ENCODE measurements at regions not wholly inside any gene's neighbourhood (a gene's known extent, or its start where the extent isn't known, plus 50 kb on each side); places are given as distances from the start of the nearest gene placed in this dataset.

DNA sequence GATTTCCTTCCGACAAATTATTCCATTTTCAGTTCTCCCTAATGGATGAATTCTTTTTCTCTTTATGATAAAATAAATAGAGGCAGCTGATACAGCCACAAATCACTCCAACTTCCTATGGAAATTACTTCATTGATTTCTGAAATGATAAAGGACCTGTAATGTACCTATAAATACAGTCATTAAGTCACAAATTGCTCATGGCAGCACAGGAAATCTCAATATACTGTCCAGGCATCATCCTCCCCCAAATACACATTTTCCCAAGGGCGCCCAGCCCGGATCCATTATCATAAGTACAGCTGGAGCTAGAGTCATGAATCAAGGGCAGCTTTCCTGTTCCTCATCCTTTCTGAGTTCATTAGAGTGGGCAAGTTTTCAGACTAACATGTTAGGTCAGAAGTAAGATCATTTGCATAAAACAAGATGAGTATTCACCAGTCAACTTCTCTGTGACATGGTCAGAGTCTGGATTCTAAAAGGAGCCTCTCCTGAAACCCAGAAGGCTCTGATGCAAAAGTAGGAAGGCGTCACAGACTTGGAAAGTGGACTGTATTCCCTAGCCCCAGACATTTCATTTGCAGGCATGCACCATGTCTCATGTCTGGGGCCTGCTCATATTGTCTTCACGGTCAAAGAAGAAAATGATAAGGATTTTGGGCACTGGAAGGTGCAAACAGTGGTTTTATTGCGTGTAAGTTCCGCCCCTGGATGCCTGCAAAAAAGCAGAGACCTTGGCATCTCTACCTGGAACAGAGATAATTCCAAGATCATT is 383.2 kb downstream of the PLK2 start:
- CTCF ChIA-PET, result no interaction called here

DNA sequence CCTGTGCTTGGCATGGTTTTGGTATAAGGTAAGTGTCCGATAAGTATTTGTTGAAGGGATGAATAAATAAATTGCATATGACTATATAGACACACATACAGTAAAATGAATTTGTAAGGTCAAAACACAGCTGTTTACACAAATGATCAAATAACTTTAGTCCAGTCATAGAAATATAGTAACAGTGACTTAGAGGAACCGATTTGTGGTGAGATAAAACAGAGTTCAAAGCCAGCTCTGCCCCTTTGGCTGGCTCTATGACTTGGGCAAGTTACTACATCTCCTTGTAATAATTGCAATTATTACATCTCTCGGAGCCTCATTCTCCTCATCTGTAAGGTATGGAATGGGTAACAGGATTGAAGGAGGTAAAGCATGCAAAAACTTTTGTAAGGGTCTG is 384.0 kb downstream of the PLK2 start:
- CTCF ChIA-PET, result no interaction called here
- POLR2A ChIA-PET, result no interaction called here
- DNase-seq, result no peak
- no peak overlapping the region for H2AFZ ChIP-seq (ENCODE audit: low read depth)
- no peaks in the 10 kb centered on the region for H3K9me2 ChIP-seq
- H3K4me1 ChIP-seq (ENCODE audit: control insufficient read depth in 1 of 2, insufficient read depth in 2 of 2, low read depth in 1 of 2, low read length in 1 of 2), result peaks cover 3 to 11% of the 10 kb centered on the region in 2 experiments; a peak in 3 of 4 replicates
- no peaks in the 10 kb centered on the region for H3F3A ChIP-seq (replicated peaks; ENCODE audit: insufficient read depth)
- no peak overlapping the region for H3K4me3 ChIP-seq (ENCODE audit: low read depth in 2 of 2, low read length in 1 of 2)
- no peak overlapping the region; a peak in 1 of 4 replicates for H3K27ac ChIP-seq (ENCODE audit: low read depth in 2 of 2, low read length in 1 of 2)
- no peak overlapping the region for H3K9ac ChIP-seq
- H3K27me3 ChIP-seq (ENCODE audit: insufficient read depth), result no peaks in the 10 kb centered on the region
- H4K20me1 ChIP-seq (ENCODE audit: insufficient read depth), result no peaks in the 10 kb centered on the region
- WGBS (ENCODE audit: low lambda C conversion rate), result 68% methylated on average over 3 of the region's 3 CpGs
- H3K4me2 ChIP-seq, result no peak overlapping the region
- no peaks in the 10 kb centered on the region for H3K36me3 ChIP-seq (replicated peaks in 1 of 2; ENCODE audit: control insufficient read depth in 1 of 2, insufficient read depth in 2 of 2, low read length in 1 of 2)
- no peaks in the 10 kb centered on the region for H3K9me3 ChIP-seq
- no peaks in the 10 kb centered on the region for H3K79me2 ChIP-seq (ENCODE audit: insufficient read depth)
- no peak for TF ChIP-seq RXRA (IDR thresholded peaks at IDR 0.05; ENCODE audit: borderline replicate concordance, low read depth)
- TF ChIP-seq, protein P1, sequence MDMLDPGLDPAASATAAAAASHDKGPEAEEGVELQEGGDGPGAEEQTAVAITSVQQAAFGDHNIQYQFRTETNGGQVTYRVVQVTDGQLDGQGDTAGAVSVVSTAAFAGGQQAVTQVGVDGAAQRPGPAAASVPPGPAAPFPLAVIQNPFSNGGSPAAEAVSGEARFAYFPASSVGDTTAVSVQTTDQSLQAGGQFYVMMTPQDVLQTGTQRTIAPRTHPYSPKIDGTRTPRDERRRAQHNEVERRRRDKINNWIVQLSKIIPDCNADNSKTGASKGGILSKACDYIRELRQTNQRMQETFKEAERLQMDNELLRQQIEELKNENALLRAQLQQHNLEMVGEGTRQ (IDR thresholded peaks at IDR 0.05; ENCODE audit: borderline replicate concordance, low read depth, low read length), result no peak
- TF ChIP-seq, protein P2, sequence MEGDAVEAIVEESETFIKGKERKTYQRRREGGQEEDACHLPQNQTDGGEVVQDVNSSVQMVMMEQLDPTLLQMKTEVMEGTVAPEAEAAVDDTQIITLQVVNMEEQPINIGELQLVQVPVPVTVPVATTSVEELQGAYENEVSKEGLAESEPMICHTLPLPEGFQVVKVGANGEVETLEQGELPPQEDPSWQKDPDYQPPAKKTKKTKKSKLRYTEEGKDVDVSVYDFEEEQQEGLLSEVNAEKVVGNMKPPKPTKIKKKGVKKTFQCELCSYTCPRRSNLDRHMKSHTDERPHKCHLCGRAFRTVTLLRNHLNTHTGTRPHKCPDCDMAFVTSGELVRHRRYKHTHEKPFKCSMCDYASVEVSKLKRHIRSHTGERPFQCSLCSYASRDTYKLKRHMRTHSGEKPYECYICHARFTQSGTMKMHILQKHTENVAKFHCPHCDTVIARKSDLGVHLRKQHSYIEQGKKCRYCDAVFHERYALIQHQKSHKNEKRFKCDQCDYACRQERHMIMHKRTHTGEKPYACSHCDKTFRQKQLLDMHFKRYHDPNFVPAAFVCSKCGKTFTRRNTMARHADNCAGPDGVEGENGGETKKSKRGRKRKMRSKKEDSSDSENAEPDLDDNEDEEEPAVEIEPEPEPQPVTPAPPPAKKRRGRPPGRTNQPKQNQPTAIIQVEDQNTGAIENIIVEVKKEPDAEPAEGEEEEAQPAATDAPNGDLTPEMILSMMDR (IDR thresholded peaks at IDR 0.05), result no peak
- no peak for TF ChIP-seq EZH2phosphoT487 (IDR thresholded peaks at IDR 0.05; ENCODE audit: borderline replicate concordance, low read depth)
- TF ChIP-seq, protein P3, sequence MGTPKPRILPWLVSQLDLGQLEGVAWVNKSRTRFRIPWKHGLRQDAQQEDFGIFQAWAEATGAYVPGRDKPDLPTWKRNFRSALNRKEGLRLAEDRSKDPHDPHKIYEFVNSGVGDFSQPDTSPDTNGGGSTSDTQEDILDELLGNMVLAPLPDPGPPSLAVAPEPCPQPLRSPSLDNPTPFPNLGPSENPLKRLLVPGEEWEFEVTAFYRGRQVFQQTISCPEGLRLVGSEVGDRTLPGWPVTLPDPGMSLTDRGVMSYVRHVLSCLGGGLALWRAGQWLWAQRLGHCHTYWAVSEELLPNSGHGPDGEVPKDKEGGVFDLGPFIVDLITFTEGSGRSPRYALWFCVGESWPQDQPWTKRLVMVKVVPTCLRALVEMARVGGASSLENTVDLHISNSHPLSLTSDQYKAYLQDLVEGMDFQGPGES (IDR thresholded peaks at IDR 0.05; ENCODE audit: low read depth, low read length), result no peak
- TF ChIP-seq YY1 (IDR thresholded peaks at IDR 0.05; ENCODE audit: low read depth), result no peak
- TF ChIP-seq SMC3 (IDR thresholded peaks at IDR 0.05; ENCODE audit: low read depth, low read length), result no peak
- TF ChIP-seq, protein P4, sequence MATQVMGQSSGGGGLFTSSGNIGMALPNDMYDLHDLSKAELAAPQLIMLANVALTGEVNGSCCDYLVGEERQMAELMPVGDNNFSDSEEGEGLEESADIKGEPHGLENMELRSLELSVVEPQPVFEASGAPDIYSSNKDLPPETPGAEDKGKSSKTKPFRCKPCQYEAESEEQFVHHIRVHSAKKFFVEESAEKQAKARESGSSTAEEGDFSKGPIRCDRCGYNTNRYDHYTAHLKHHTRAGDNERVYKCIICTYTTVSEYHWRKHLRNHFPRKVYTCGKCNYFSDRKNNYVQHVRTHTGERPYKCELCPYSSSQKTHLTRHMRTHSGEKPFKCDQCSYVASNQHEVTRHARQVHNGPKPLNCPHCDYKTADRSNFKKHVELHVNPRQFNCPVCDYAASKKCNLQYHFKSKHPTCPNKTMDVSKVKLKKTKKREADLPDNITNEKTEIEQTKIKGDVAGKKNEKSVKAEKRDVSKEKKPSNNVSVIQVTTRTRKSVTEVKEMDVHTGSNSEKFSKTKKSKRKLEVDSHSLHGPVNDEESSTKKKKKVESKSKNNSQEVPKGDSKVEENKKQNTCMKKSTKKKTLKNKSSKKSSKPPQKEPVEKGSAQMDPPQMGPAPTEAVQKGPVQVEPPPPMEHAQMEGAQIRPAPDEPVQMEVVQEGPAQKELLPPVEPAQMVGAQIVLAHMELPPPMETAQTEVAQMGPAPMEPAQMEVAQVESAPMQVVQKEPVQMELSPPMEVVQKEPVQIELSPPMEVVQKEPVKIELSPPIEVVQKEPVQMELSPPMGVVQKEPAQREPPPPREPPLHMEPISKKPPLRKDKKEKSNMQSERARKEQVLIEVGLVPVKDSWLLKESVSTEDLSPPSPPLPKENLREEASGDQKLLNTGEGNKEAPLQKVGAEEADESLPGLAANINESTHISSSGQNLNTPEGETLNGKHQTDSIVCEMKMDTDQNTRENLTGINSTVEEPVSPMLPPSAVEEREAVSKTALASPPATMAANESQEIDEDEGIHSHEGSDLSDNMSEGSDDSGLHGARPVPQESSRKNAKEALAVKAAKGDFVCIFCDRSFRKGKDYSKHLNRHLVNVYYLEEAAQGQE (IDR thresholded peaks at IDR 0.05; ENCODE audit: low read depth, low read length), result no peak
- TF ChIP-seq NRF1 (IDR thresholded peaks at IDR 0.05; ENCODE audit: low read depth, low read length), result no peak
- TF ChIP-seq TAF1 (IDR thresholded peaks at IDR 0.05; ENCODE audit: borderline replicate concordance, low read depth, low read length), result no peak
- TF ChIP-seq, protein P5, sequence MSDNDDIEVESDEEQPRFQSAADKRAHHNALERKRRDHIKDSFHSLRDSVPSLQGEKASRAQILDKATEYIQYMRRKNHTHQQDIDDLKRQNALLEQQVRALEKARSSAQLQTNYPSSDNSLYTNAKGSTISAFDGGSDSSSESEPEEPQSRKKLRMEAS (IDR thresholded peaks at IDR 0.05; ENCODE audit: low read depth), result no peak

More for the DNA sequence above, 383.2 kb downstream of the PLK2 start:
- peak; percentile 38 for DNase-seq
- Histone ChIP-seq H3K9me3 (no peaks in the 10 kb centered on the region), H3K27ac (ENCODE audit: low read depth in 2 of 2, low read length in 1 of 2) (peak overlapping the region in 1 of 2 experiments; percentile 22; a peak in 1 of 4 replicates), H3K4me2 (no peak overlapping the region), H2AFZ (ENCODE audit: low read depth) (peak overlapping the region; percentile 5; the same call in 1 of the 2 replicates), H4K20me1 (ENCODE audit: insufficient read depth) (no peaks in the 10 kb centered on the region), H3K9ac (no peak overlapping the region), H3K27me3 (ENCODE audit: insufficient read depth) (no peaks in the 10 kb centered on the region), H3K36me3 (replicated peaks in 1 of 2; ENCODE audit: control insufficient read depth in 1 of 2, insufficient read depth in 2 of 2, low read length in 1 of 2) (no peaks in the 10 kb centered on the region), H3K9me2 (no peaks in the 10 kb centered on the region), H3K79me2 (ENCODE audit: insufficient read depth) (no peaks in the 10 kb centered on the region), H3K4me3 (ENCODE audit: low read depth in 2 of 2, low read length in 1 of 2) (no peak overlapping the region), H3K4me1 (ENCODE audit: control insufficient read depth in 1 of 2, insufficient read depth in 2 of 2, low read depth in 1 of 2, low read length in 1 of 2) (peaks cover 3 to 11% of the 10 kb centered on the region in 2 experiments; a peak in 3 of 4 replicates), H3F3A (replicated peaks; ENCODE audit: insufficient read depth) (no peaks in the 10 kb centered on the region)
- WGBS (ENCODE audit: low lambda C conversion rate), result 65% methylated on average over 7 of the region's 7 CpGs
- TF ChIP-seq FOXM1 (IDR thresholded peaks at IDR 0.05; ENCODE audit: low read depth), result no peak; the same call in 1 of the 2 replicates
- TF ChIP-seq, protein P6, sequence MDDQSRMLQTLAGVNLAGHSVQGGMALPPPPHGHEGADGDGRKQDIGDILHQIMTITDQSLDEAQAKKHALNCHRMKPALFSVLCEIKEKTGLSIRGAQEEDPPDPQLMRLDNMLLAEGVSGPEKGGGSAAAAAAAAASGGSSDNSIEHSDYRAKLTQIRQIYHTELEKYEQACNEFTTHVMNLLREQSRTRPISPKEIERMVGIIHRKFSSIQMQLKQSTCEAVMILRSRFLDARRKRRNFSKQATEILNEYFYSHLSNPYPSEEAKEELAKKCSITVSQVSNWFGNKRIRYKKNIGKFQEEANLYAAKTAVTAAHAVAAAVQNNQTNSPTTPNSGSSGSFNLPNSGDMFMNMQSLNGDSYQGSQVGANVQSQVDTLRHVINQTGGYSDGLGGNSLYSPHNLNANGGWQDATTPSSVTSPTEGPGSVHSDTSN (IDR thresholded peaks at IDR 0.05), result peak; percentile 66
- no peak for TF ChIP-seq CHD2 (IDR thresholded peaks at IDR 0.05; ENCODE audit: low read length, partially characterized antibody)
- TF ChIP-seq TCF12 (IDR thresholded peaks at IDR 0.05), result peak; percentile 70
- peak; percentile 23; the same call in 1 of the 2 replicates for TF ChIP-seq TEAD4 (IDR thresholded peaks at IDR 0.05; ENCODE audit: borderline replicate concordance, insufficient read depth)
- TF ChIP-seq EP300 (IDR thresholded peaks at IDR 0.05; ENCODE audit: borderline replicate concordance in 1 of 2, low read depth in 1 of 2, low read length in 1 of 2), result peak in 1 of 2 experiments; percentile 64; a peak in 1 of 4 replicates
- TF ChIP-seq EZH2phosphoT487 (IDR thresholded peaks at IDR 0.05; ENCODE audit: borderline replicate concordance, low read depth), result no peak
- POLR2A ChIA-PET, result no interaction called here
